ENCODE measurements at regions not wholly inside any gene's neighbourhood (a gene's known extent, or its start where the extent isn't known, plus 50 kb on each side); places are given as distances from the start of the nearest gene placed in this dataset.
"Not testable (repeated sequence)": the region's sequence is repeated elsewhere in the genome, so short reads cannot be mapped to it uniquely, and the experiment has no call there.

GRCh38 chr3:76509179-76509830 lies 530.6 kb upstream of the ROBO2 start:
- no peak for TF ChIP-seq GATA1 (IDR thresholded peaks at IDR 0.05; ENCODE audit: low read depth, low read length)
- TF ChIP-seq POLR2A (IDR thresholded peaks at IDR 0.05; ENCODE audit: low read length) = no peak
- DNase-seq = no peak

- DNase-seq = no peak
- no peak for TF ChIP-seq POLR2A (IDR thresholded peaks at IDR 0.05; ENCODE audit: low read length)
- no peak for TF ChIP-seq GATA1 (IDR thresholded peaks at IDR 0.05; ENCODE audit: low read depth, low read length)
Measured at GRCh38 chr3:76514836-76515235, 525.1 kb upstream of the ROBO2 start.

GRCh38 chr3:76523337-76523736 lies 516.6 kb upstream of the ROBO2 start:
- TF ChIP-seq POLR2A (IDR thresholded peaks at IDR 0.05; ENCODE audit: low read length) = no peak
- TF ChIP-seq GATA1 (IDR thresholded peaks at IDR 0.05; ENCODE audit: low read depth, low read length) = no peak
- DNase-seq = no peak

- no peak for DNase-seq
Measured at GRCh38 chr3:76525726-76526125, 514.2 kb upstream of the ROBO2 start.

GRCh38 chr3:76527773-76528172 lies 512.1 kb upstream of the ROBO2 start:
- DNase-seq = no peak
- no peak for TF ChIP-seq POLR2A (IDR thresholded peaks at IDR 0.05; ENCODE audit: low read length)
- no peak for TF ChIP-seq GATA1 (IDR thresholded peaks at IDR 0.05; ENCODE audit: low read depth, low read length)

More at GRCh38 chr3:76525726-76526125, 514.2 kb upstream of the ROBO2 start:
- TF ChIP-seq GATA1 (IDR thresholded peaks at IDR 0.05; ENCODE audit: low read depth, low read length) (no peak), POLR2A (IDR thresholded peaks at IDR 0.05; ENCODE audit: low read length) (no peak)

GRCh38 chr3:76532158-76532822 lies 507.6 kb upstream of the ROBO2 start:
- no peak for TF ChIP-seq POLR2A (IDR thresholded peaks at IDR 0.05; ENCODE audit: low read length)
- no peak for TF ChIP-seq GATA1 (IDR thresholded peaks at IDR 0.05; ENCODE audit: low read depth, low read length)
- no peak for DNase-seq

GRCh38 chr3:76533710-76534109 lies 506.2 kb upstream of the ROBO2 start:
- DNase-seq = not testable (repeated sequence)

- not testable (repeated sequence) for DNase-seq
Measured at GRCh38 chr3:76537857-76538256, 502.0 kb upstream of the ROBO2 start.

- DNase-seq = no peak
- no peak for TF ChIP-seq GATA1 (IDR thresholded peaks at IDR 0.05; ENCODE audit: low read depth, low read length)
- no peak for TF ChIP-seq POLR2A (IDR thresholded peaks at IDR 0.05; ENCODE audit: low read length)
Measured at GRCh38 chr3:76547674-76548073, 492.2 kb upstream of the ROBO2 start.

- TF ChIP-seq POLR2A (IDR thresholded peaks at IDR 0.05; ENCODE audit: low read length) (no peak), GATA1 (IDR thresholded peaks at IDR 0.05; ENCODE audit: low read depth, low read length) (no peak)
- DNase-seq = no peak
Measured at GRCh38 chr3:76550522-76551201, 489.2 kb upstream of the ROBO2 start.

- DNase-seq = no peak
- TF ChIP-seq GATA1 (IDR thresholded peaks at IDR 0.05; ENCODE audit: low read depth, low read length) (no peak), POLR2A (IDR thresholded peaks at IDR 0.05; ENCODE audit: low read length) (no peak)
Measured at GRCh38 chr3:76551739-76552138, 488.2 kb upstream of the ROBO2 start.

- TF ChIP-seq POLR2A (IDR thresholded peaks at IDR 0.05; ENCODE audit: low read length) (no peak), GATA1 (IDR thresholded peaks at IDR 0.05; ENCODE audit: low read depth, low read length) (no peak)
Measured at GRCh38 chr3:76552653-76553052, 487.2 kb upstream of the ROBO2 start.

GRCh38 chr3:76554707-76555106 lies 485.2 kb upstream of the ROBO2 start:
- no peak for DNase-seq
- no peak for TF ChIP-seq POLR2A (IDR thresholded peaks at IDR 0.05; ENCODE audit: low read length)
- TF ChIP-seq GATA1 (IDR thresholded peaks at IDR 0.05; ENCODE audit: low read depth, low read length) = no peak

More at GRCh38 chr3:76552653-76553052, 487.2 kb upstream of the ROBO2 start:
- no peak for DNase-seq

GRCh38 chr3:76561494-76562236 lies 478.2 kb upstream of the ROBO2 start:
- no peak for DNase-seq
- TF ChIP-seq GATA1 (IDR thresholded peaks at IDR 0.05; ENCODE audit: low read depth, low read length) = no peak
- no peak for TF ChIP-seq POLR2A (IDR thresholded peaks at IDR 0.05; ENCODE audit: low read length)

Measured in erythroblast (primary cell).